A549 (cell line): ENCODE measurements at regions not wholly inside any gene's neighbourhood (a gene's known extent, or its start where the extent isn't known, plus 50 kb on each side); places are given as distances from the start of the nearest gene placed in this dataset.

Experiments used
- CEBPB ChIP-seq, 2 experiments: fragments of >200 bp in 1 of 2; sonication (Bioruptor Twin) in 1 of 2; formaldehyde crosslinking in 1 of 2; IDR thresholded peaks; 2 replicates each; pipeline ENCODE4 v1.6.1; 2012 to 2016
- JUN ChIP-seq, 2 experiments: fragments of >200 bp; sonication (Bioruptor Twin); formaldehyde crosslinking; IDR thresholded peaks; 2 replicates in 1 of 2; 3 replicates in 1 of 2; pipeline ENCODE4 v1.6.1; 2016 to 2017
- MYC ChIP-seq: IDR thresholded peaks from 2 replicates; pipeline ENCODE4 v1.6.1; 2012; ENCODE audit warnings: mild to moderate bottlenecking, inconsistent platforms, low read length, improper control_type of control experiment, borderline replicate concordance
- POLR2A ChIP-seq: IDR thresholded peaks from 2 replicates; pipeline ENCODE4 v1.6.1; 2012; ENCODE audit warnings: mild to moderate bottlenecking, low read length
- RCOR1 ChIP-seq: fragments of 150-350 bp; IDR thresholded peaks from 2 replicates; pipeline ENCODE4 v1.6.1; 2014; ENCODE audit warnings: antibody characterized with exemption, low read length, low read depth
- TF ChIP-seq, protein P1 (sequence below): fragments of >200 bp; sonication (Bioruptor Twin); formaldehyde crosslinking; IDR thresholded peaks from 3 replicates; pipeline ENCODE4 v1.5.1; 2016

DNA sequence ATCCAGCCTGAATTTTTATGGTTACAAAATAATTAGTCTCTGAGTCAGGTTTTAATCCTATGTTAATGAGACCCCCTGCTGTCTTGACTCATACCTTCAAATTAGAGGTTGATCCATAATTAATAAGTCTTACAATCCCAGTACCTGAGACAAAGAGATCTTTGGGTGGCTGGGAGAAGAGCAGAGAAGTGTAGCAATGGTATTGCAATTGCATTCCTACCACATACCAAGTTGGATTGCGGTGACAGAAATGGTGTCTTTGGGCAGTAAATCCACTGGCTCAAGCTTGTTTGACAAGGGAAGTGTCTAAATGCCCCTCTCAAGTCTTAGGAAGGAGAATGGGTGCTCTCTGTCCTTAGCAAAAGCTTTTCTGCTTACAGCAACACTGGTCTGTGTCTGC is 150.4 kb downstream of the BTBD3 start:
- no peak for TF ChIP-seq MYC
- TF ChIP-seq, protein P1, sequence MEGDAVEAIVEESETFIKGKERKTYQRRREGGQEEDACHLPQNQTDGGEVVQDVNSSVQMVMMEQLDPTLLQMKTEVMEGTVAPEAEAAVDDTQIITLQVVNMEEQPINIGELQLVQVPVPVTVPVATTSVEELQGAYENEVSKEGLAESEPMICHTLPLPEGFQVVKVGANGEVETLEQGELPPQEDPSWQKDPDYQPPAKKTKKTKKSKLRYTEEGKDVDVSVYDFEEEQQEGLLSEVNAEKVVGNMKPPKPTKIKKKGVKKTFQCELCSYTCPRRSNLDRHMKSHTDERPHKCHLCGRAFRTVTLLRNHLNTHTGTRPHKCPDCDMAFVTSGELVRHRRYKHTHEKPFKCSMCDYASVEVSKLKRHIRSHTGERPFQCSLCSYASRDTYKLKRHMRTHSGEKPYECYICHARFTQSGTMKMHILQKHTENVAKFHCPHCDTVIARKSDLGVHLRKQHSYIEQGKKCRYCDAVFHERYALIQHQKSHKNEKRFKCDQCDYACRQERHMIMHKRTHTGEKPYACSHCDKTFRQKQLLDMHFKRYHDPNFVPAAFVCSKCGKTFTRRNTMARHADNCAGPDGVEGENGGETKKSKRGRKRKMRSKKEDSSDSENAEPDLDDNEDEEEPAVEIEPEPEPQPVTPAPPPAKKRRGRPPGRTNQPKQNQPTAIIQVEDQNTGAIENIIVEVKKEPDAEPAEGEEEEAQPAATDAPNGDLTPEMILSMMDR = no peak
- no peak for TF ChIP-seq RCOR1
- no peak for TF ChIP-seq JUN (IDR thresholded peaks at IDR 0.05)
- no peak for TF ChIP-seq POLR2A
- TF ChIP-seq CEBPB (IDR thresholded peaks at IDR 0.05) = no peak
